Stimulated activated CD8-positive, alpha-beta memory T cell treated with anti-CD3 and anti-CD28 coated beads, Interleukin-2, amount 100 ng/mL, for 48 hours (primary cell): ENCODE measurements at regions not wholly inside any gene's neighbourhood (a gene's known extent, or its start where the extent isn't known, plus 50 kb on each side); places are given as distances from the start of the nearest gene placed in this dataset.
"Not testable (repeated sequence)": the region's sequence is repeated elsewhere in the genome, so short reads cannot be mapped to it uniquely, and the experiment has no call there.

Experiments used
- DNase-seq, 2 donors: peaks; one replicate each; pipeline ENCODE4 v3.0.0-alpha.2; 2020; ENCODE audit warnings: low read depth in 2 of 2

GRCh38 chr21:36207577-36208320 is 51.1 kb downstream of the DOP1B start:
- no peak for DNase-seq

DNA sequence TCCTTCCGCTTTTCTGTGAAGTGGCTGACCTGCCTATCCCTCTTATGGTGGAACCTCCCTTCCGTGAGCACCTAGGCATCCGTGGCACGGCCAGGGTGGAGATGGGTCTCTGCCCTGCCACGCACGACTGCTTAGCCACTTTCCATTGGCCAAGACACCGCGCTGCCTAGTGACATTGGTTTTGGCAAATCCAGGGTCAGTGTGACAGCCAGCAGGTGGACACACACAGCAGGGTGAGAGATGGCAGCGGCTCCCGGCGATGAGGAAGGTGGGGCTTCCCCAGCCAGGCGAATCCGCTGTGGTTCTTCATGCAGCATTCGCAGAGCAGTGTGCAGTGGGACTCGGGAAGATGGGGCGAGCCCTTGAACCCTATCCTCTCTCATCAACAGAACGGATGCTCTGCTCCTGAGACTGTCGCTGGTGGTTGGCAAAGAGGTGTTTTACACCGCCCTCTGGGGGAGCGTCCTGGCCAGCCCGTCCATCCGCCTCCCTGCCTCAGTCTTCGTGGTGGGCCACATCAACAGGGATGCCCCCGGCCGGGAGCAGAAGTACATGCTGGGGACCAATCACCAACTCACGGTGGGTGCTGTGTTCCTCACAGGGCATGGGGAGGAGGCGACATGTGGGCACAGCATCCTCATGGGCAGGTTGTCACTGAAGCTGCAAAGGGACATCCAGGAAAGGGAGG is 51.8 kb downstream of the DOP1B start:
- DNase-seq = no peak

DNA sequence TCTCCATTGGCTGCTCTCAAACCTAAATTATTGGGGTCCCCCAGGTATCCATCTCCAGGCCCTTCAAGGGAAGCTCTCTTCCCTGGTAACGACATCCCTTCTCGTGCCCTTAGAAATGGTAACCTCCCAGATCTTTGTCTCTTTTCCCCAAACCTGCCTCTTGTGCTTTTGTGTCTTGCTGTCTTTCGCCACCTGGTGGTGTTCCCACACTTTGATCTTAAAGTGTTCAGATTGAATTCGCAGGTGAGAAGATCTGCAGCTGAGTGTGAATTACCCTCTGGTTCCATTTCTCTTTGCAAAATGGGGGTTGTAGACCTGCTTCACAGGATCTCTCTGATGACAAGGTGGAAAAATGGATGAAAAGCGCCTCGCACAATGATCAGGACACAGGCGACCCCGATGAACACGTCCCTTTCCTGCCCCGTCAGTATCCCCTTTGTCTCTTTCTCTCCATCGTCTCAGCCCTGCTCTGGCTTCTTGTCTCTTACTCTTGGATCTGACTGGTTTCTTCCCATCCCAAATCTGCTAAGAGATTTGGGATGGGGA is 53.1 kb downstream of the DOP1B start:
- DNase-seq = peak in 1 of 2 donors; percentile 7

- no peak for DNase-seq
Measured at GRCh38 chr21:36210779-36211659, 54.4 kb downstream of the DOP1B start.

DNA sequence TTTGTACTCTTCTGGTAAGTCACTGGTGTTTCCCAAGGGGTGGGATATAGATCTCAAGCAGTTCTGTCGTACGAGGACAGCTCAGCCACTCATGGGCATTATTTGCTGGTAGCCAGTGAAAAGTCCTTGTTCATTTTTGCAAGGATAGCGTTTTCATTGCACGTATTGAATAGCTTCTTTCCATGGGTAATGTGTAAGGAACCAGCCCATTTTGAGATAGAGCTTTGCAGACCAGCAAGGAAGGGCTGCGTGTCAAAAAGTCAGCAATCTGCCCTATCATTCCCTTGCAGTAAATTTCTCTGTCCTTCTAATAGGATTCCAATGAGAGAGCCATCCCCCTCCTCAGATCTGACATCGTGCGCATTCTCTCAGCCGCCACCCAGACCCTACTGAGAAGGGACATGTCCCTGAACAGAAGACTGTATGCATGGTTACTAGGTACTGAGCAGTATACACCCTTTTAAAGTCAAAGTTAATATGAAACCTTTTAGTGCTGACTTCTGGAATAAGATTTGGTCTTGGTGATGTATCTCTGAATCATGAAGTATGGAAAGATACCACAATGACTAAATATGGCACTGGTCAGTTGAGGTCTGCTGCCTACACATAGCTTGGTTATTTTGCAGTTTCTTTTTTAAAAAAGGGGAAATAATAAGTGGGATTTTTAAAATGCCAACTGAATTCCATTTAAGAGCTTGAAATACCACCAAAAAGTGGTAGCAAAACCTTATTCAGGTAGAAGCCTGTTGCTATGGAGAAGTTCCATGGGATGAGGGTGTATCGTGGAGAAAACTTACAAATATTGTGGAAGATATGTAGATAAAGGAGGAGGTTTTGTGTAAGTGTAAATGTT is 55.3 kb downstream of the DOP1B start:
- DNase-seq = no peak

- DNase-seq = no peak
Measured at GRCh38 chr21:36212513-36212780, 55.8 kb downstream of the DOP1B start.

- no peak for DNase-seq
Measured at GRCh38 chr21:36214561-36214960, 57.9 kb downstream of the DOP1B start.

GRCh38 chr21:36217743-36218142 is 61.1 kb downstream of the DOP1B start:
- DNase-seq = no peak

GRCh38 chr21:36218691-36219090 is 62.1 kb downstream of the DOP1B start:
- DNase-seq = no peak

- no peak for DNase-seq
Measured at GRCh38 chr21:36223451-36223850, 66.8 kb downstream of the DOP1B start.

DNA sequence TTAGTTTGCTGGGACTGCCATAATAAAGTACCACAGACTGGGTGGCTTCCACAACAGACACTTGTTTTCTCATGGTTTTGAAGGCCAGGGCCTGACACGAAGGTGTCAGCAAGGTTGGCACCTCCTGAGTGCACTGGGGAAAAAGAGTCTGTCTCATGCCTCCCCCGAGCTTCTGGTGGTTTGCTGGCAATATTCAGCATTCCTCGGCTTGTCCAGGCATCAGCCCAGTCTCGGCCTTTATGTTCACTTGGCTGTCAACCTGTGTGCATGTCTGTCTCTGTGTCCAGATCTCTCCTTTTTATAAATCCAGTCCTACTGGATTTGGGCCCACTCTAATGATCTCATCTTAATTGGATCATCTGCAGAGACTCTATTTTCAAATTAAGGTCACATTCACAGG is 72.6 kb downstream of the DOP1B start:
- DNase-seq = no peak

- DNase-seq = not testable (repeated sequence)
Measured at GRCh38 chr21:36231444-36231843, 74.8 kb downstream of the DOP1B start.

DNA sequence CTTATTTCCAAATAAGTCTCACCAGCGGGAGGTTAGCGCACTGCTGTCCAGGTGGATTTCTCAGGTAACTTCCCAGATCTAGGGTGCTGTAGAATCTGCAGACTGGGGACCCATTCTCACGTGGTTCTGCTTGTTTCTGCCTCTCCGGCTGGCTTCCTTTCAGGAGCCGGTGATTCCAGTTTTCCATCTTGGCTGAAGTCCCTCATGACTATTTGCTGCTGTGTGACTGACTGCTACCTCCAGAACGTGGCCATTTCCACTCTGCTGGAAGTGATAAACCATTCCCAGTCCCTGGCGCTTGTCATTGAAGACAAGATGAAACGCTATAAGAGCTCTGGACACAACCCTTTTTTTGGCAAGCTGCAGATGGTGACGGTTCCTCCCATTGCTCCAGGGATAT is 76.0 kb downstream of the DOP1B start:
- no peak for DNase-seq

DNA sequence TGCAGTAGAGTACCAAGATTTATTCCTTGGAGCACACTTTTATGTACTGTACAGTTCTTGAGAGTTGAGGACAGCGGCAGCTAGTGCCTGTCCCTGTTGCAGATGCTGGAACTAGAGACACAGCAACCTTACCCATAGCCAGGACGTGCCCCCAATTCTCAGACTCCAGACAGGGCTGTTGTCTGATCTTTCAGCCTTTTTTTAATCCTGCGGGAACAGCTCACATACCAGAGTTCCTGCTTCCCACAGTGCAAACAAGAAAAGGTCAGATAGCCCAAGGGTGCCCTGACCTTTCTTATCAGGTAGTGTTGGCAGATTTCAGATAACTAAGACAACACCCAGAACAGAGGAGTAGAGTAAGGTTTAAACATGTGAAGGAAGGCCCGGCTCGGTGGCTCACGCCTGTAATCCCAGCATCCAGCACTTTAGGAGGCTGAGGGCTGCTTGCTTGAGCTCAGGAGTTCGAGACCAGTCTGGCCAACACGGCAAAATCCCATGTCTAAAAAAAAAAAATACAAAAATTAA is 78.5 kb downstream of the DOP1B start:
- DNase-seq = no peak

DNA sequence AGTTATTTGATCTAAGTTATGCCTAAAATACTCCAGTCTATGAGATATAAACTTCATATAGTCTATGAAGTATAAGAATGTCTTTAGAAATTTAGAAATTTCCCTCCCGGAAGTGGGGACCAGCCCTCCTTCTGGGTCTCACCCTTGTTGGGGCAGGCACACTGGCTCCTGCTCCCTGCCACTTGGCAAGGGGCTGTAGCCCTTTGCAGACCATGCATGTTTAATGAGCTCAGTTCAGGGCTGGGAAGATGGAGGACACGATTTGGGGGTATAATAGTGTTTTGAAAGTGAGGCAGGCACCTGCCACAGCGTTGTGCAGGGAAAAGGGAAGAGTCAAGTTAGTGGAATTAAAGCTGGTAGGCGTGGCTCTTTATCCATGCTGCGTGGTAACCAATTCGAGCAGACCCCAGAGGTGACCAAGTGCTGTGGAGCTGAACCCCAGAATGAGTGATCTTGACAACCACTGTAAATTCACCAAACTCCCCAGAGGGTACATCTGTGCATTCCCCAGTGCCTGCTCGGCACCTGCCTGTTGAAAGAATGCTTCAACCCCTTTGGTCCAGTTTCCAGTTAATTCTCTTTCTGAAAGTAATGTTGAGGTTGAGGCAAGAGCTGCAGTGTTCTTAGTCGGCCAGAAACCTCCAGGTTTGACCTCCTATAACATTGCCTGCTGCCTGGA is 79.6 kb downstream of the DOP1B start:
- no peak for DNase-seq

DNA sequence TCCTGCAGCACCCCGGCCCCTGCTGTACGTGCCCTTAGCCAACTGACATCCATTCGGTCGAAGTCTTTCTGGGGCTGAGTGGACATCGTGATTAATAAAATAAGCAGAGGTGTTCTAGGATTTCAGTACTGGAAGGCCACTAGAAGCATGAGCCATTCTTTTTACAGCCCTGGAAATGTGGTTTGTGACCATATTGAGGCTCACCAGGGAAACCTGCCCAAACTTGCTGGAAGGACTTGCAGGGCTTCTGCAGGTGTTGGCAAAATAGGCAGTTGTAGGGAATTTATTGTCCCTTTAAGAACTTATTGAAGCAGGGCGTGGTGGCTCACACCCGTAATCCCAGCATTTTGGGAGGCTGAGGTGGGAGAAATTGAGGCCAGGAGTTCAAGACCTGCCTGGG is 80.8 kb downstream of the DOP1B start:
- DNase-seq = no peak

DNA sequence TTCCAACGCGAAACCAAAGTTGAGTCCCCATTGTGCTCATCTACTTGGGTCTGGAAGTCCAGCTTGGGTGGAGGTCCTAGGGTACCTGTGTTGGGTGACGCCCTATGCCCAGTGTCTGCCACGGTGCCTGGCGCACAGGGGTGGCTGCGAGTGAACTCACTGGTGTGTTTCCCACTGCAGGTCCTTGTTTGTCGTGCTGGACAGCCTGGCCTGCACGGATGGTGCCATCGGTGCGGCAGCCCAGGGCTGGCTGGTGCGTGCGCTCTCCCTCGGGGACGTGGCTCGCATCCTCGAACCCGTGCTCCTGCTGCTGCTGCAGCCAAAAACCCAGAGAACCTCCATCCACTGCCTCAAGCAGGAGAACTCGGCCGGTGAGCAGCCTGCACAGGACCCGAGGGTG is 80.4 kb upstream of the MORC3 start:
- no peak for DNase-seq

- no peak for DNase-seq
Measured at GRCh38 chr21:36241717-36242116, 78.3 kb upstream of the MORC3 start.

GRCh38 chr21:36245115-36245514 is 74.9 kb upstream of the MORC3 start:
- no peak for DNase-seq

- no peak for DNase-seq
Measured at GRCh38 chr21:36245649-36246048, 74.3 kb upstream of the MORC3 start.
